ENCODE measurements at regions not wholly inside any gene's neighbourhood (a gene's known extent, or its start where the extent isn't known, plus 50 kb on each side); places are given as distances from the start of the nearest gene placed in this dataset.

DNA sequence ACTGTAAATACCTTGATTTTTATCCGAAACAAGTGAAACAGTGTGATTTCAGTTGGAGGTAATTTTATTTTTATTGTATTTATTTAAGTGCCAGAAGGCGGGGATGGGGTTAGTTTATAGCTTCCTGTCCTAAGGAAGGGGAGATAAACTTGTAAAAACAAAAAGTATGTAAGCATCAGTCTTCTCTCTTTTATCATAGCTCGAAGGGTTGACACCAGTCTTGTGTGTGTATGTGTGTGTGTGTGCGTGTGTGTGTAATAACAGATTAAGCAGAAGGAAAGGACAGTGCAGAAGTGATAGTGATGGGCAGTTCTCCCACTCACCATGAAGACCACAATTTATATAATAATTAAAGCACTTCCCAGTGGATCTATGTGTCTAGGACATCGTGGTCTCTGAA is 793.3 kb downstream of the PLCL1 start:
- DNase-seq (ENCODE audit: low read depth) = no peak
- Histone ChIP-seq H3K4me3 (ENCODE audit: low read depth, low read length) (no peak overlapping the region), H3K36me3 (ENCODE audit: control insufficient read depth, insufficient read depth, low read length) (no peaks in the 10 kb centered on the region), H3K27me3 (ENCODE audit: control insufficient read depth, insufficient read depth, low read length) (no peaks in the 10 kb centered on the region)
- POLR2A ChIA-PET = no interaction called here
- TF ChIP-seq, protein P1, sequence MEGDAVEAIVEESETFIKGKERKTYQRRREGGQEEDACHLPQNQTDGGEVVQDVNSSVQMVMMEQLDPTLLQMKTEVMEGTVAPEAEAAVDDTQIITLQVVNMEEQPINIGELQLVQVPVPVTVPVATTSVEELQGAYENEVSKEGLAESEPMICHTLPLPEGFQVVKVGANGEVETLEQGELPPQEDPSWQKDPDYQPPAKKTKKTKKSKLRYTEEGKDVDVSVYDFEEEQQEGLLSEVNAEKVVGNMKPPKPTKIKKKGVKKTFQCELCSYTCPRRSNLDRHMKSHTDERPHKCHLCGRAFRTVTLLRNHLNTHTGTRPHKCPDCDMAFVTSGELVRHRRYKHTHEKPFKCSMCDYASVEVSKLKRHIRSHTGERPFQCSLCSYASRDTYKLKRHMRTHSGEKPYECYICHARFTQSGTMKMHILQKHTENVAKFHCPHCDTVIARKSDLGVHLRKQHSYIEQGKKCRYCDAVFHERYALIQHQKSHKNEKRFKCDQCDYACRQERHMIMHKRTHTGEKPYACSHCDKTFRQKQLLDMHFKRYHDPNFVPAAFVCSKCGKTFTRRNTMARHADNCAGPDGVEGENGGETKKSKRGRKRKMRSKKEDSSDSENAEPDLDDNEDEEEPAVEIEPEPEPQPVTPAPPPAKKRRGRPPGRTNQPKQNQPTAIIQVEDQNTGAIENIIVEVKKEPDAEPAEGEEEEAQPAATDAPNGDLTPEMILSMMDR (IDR thresholded peaks at IDR 0.05; ENCODE audit: insufficient read depth, low read depth, low read length) = no peak
- CTCF ChIA-PET = no interaction called here

- ChIA-PET POLR2A (no interaction called here), CTCF (no interaction called here)
- TF ChIP-seq, protein P1 (IDR thresholded peaks at IDR 0.05; ENCODE audit: insufficient read depth, low read depth, low read length) = no peak
- no peak for DNase-seq (ENCODE audit: low read depth)
- Histone ChIP-seq H3K27me3 (ENCODE audit: control insufficient read depth, insufficient read depth, low read length) (no peaks in the 10 kb centered on the region), H3K36me3 (ENCODE audit: control insufficient read depth, insufficient read depth, low read length) (no peaks in the 10 kb centered on the region), H3K4me3 (ENCODE audit: low read depth, low read length) (no peak overlapping the region)
Measured at GRCh38 chr2:198596985-198597384, 792.6 kb downstream of the PLCL1 start.

- ChIA-PET CTCF (no interaction called here), POLR2A (no interaction called here)
- no peaks in the 10 kb centered on the region for H3K27me3 ChIP-seq (ENCODE audit: control insufficient read depth, insufficient read depth, low read length)
- no peaks in the 10 kb centered on the region for H3K36me3 ChIP-seq (ENCODE audit: control insufficient read depth, insufficient read depth, low read length)
- TF ChIP-seq, protein P1 (IDR thresholded peaks at IDR 0.05; ENCODE audit: insufficient read depth, low read depth, low read length) = no peak
- DNase-seq (ENCODE audit: low read depth) = no peak
- no peak overlapping the region for H3K4me3 ChIP-seq (ENCODE audit: low read depth, low read length)
Measured at GRCh38 chr2:198595721-198596120, 791.3 kb downstream of the PLCL1 start.

DNA sequence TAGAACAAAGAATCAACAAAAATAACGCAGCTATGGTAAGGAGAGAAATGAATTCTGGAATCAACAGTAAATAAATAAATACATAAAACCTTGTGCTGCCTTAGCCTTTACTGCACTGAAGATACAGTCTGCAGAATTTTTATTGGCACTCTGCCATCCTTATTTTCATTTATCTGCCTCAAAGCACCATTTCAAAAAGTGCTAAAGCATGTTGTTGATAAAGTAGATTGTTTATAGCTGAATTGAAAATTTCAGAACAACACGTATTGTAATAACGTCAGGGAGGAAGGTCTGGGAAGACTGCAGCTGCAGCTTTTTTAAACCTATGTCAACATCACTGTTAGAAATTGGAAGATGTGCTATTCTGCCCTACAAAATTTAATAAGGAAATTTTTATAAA is 787.2 kb downstream of the PLCL1 start:
- no peak for DNase-seq (ENCODE audit: low read depth)
- ChIA-PET POLR2A (no interaction called here), CTCF (no interaction called here)
- Histone ChIP-seq H3K36me3 (ENCODE audit: control insufficient read depth, insufficient read depth, low read length) (no peaks in the 10 kb centered on the region), H3K27me3 (ENCODE audit: control insufficient read depth, insufficient read depth, low read length) (no peaks in the 10 kb centered on the region), H3K4me3 (ENCODE audit: low read depth, low read length) (no peak overlapping the region)
- TF ChIP-seq, protein P1 (IDR thresholded peaks at IDR 0.05; ENCODE audit: insufficient read depth, low read depth, low read length) = no peak

DNA sequence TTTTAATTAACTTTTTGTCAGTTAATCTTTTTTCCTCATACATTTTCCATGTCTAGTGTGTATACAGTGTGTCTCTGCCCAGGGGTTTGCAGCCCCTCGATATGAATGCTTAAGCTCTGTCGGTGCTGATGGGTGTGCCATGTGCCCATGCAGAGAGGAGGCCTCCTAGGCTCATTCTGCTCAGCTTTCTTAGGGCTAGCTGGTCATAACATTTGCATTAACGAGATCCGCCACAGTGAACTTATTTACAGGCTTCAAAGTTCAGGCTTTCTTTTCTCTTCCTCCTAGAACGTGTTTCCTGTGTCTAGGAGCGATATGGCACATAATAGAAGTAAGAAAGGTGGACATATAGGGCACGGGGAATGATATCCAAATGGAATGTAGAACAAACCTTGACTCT is 783.3 kb downstream of the PLCL1 start:
- TF ChIP-seq, protein P1 (IDR thresholded peaks at IDR 0.05; ENCODE audit: insufficient read depth, low read depth, low read length) = no peak
- POLR2A ChIA-PET = no interaction called here
- no peak for DNase-seq (ENCODE audit: low read depth)
- no peaks in the 10 kb centered on the region for H3K36me3 ChIP-seq (ENCODE audit: control insufficient read depth, insufficient read depth, low read length)
- CTCF ChIA-PET = no interaction called here
- no peaks in the 10 kb centered on the region for H3K27me3 ChIP-seq (ENCODE audit: control insufficient read depth, insufficient read depth, low read length)
- no peak overlapping the region for H3K4me3 ChIP-seq (ENCODE audit: low read depth, low read length)
